ENCODE measurements at regions not wholly inside any gene's neighbourhood (a gene's known extent, or its start where the extent isn't known, plus 50 kb on each side); places are given as distances from the start of the nearest gene placed in this dataset.

- 6% methylated on average over 2 of the region's 2 CpGs for WGBS (ENCODE audit: insufficient coverage, low coverage, missing lambda C conversion rate)
- in situ Hi-C loops (cut with MboI) = no loop called here
Observed at GRCh38 chr2:219798430-219798829, 171.0 kb downstream of the SLC4A3 start.

DNA sequence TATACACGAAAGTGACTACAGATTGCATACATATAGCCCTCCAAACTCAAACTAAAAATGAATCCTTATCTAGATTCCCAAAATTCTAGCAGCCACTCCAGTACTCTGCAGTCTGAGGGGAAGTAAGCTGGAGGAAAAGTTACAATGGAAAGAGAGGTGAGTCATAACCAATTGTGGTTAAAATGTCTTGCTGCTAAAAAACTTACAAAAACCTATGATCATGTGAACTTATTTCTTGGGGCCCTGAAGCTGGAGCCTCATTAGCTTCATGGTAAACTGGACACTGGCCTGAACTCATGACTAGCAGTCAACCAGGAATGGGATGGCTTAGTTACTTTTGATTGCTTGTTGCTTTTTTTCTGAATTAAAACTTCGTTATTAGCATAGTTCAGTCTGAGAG, 175.9 kb downstream of the SLC4A3 start:
- H3K27ac ChIP-seq (ENCODE audit: extremely low read depth, low read depth, low read length) = no peak overlapping the region
- TF ChIP-seq KHSRP (IDR thresholded peaks at IDR 0.05) (no peak), FOSL1 (tag; conservative IDR thresholded peaks at IDR 0.05) (peak; percentile 56)
- no peaks in the 10 kb centered on the region for H4K20me1 ChIP-seq (replicated peaks; ENCODE audit: control insufficient read depth, insufficient read depth, low read length)
- H3K36me3 ChIP-seq (ENCODE audit: control insufficient read depth, insufficient read depth, low read length) = no peaks in the 10 kb centered on the region
- H3K4me2 ChIP-seq (ENCODE audit: insufficient read depth, low read length) = no peak overlapping the region
- DNase-seq (ENCODE audit: extremely low read depth in 1 of 4, low spot score in 3 of 4) = no peak
- H3K27me3 ChIP-seq (ENCODE audit: control insufficient read depth in 2 of 2, insufficient read depth in 2 of 2, low read length in 2 of 2) = no peaks in the 10 kb centered on the region
- intact Hi-C loops (cut with micrococcal nuclease) (no loop called here), in situ Hi-C loops (cut with MboI) (no loop called here)
- ChIA-PET CTCF (ENCODE audit: low intra/inter-chr PET ratio) (no interaction called here), POLR2A (no interaction called here)
- no peaks in the 10 kb centered on the region for H3K79me2 ChIP-seq (ENCODE audit: control insufficient read depth, insufficient read depth, low read length)
- ATAC-seq = no peak
- no peaks in the 10 kb centered on the region for H3K4me1 ChIP-seq (replicated peaks in 1 of 2; ENCODE audit: control insufficient read depth in 2 of 2, insufficient read depth in 2 of 2, low read length in 2 of 2)
- H3K9ac ChIP-seq (ENCODE audit: insufficient read depth in 1 of 2, low read depth in 2 of 2, low read length in 2 of 2) = no peak overlapping the region
- H2AFZ ChIP-seq (ENCODE audit: low read depth, low read length) = no peak overlapping the region
- no peak overlapping the region for H3K4me3 ChIP-seq
- no peaks in the 10 kb centered on the region for H3K9me1 ChIP-seq (ENCODE audit: control insufficient read depth, insufficient read depth, low read length)
- FAIRE-seq = no peak
- H3K9me3 ChIP-seq (replicated peaks; ENCODE audit: control insufficient read depth, insufficient read depth, low read depth, low read length) = no peaks in the 10 kb centered on the region
- BruUV-seq (replicated peaks) = no TSS peak
- WGBS (ENCODE audit: insufficient coverage, low coverage, missing lambda C conversion rate) = 4% methylated on average over 2 of the region's 2 CpGs

More at GRCh38 chr2:219798430-219798829, 171.0 kb downstream of the SLC4A3 start:
- intact Hi-C loops (cut with micrococcal nuclease) = no loop called here
- H3K9me1 ChIP-seq (ENCODE audit: control insufficient read depth, insufficient read depth, low read length) = no peaks in the 10 kb centered on the region
- no peaks in the 10 kb centered on the region for H3K9me3 ChIP-seq (replicated peaks; ENCODE audit: control insufficient read depth, insufficient read depth, low read depth, low read length)
- no peaks in the 10 kb centered on the region for H3K79me2 ChIP-seq (ENCODE audit: control insufficient read depth, insufficient read depth, low read length)
- CTCF ChIA-PET (ENCODE audit: low intra/inter-chr PET ratio) = no interaction called here
- H3K36me3 ChIP-seq (ENCODE audit: control insufficient read depth, insufficient read depth, low read length) = no peaks in the 10 kb centered on the region
- no peak overlapping the region for H3K27ac ChIP-seq (ENCODE audit: extremely low read depth, low read depth, low read length)
- H3K4me1 ChIP-seq (replicated peaks in 1 of 2; ENCODE audit: control insufficient read depth in 2 of 2, insufficient read depth in 2 of 2, low read length in 2 of 2) = no peaks in the 10 kb centered on the region
- H2AFZ ChIP-seq (ENCODE audit: low read depth, low read length) = no peak overlapping the region
- H3K9ac ChIP-seq (ENCODE audit: insufficient read depth in 1 of 2, low read depth in 2 of 2, low read length in 2 of 2) = no peak overlapping the region
- no TSS peak for BruUV-seq (replicated peaks)
- no peaks in the 10 kb centered on the region for H4K20me1 ChIP-seq (replicated peaks; ENCODE audit: control insufficient read depth, insufficient read depth, low read length)
- ATAC-seq (no peak), FAIRE-seq (no peak), DNase-seq (ENCODE audit: extremely low read depth in 1 of 4, low spot score in 3 of 4) (no peak)
- H3K4me2 ChIP-seq (ENCODE audit: insufficient read depth, low read length) = no peak overlapping the region
- no peak for TF ChIP-seq CBFA2T3 (IDR thresholded peaks at IDR 0.05)
- POLR2A ChIA-PET = no interaction called here
- no peaks in the 10 kb centered on the region for H3K27me3 ChIP-seq (ENCODE audit: control insufficient read depth in 2 of 2, insufficient read depth in 2 of 2, low read length in 2 of 2)
- H3K4me3 ChIP-seq = no peak overlapping the region

Data from K562 (cell line).